Activated CD4-positive, alpha-beta memory T cell treated with anti-CD3 and anti-CD28 coated beads, Interleukin-2, amount 10 ng/mL, durations not matched to agents 7 days and 5 days (primary cell): ENCODE measurements at regions not wholly inside any gene's neighbourhood (a gene's known extent, or its start where the extent isn't known, plus 50 kb on each side); places are given as distances from the start of the nearest gene placed in this dataset.

Source experiments
- CTCF ChIA-PET: fragments of 350-600 bp; sonication (Branson Sonifier 250); formaldehyde crosslinking; loops from one replicate; lab custom pipeline; 2021; ENCODE audit warnings: antibody characterized with exemption, inconsistent platforms; lab: Charles Lee
- POLR2A ChIA-PET: fragments of 350-600 bp; sonication (Branson Sonifier 250); formaldehyde crosslinking; loops from one replicate; lab custom pipeline; 2021; ENCODE audit warnings: antibody characterized with exemption; lab: Charles Lee
- DNase-seq: peaks from one replicate; pipeline ENCODE4 v3.0.0-alpha.2; 2020
- H3K27ac Mint-ChIP-seq: one replicate; pipeline ENCODE4 v1.8.0; 2021; ENCODE audit warnings: mild to moderate bottlenecking, mixed read lengths
- H3K27me3 Mint-ChIP-seq: one replicate; pipeline ENCODE4 v1.8.0; 2021; ENCODE audit warnings: mixed read lengths
- H3K36me3 Mint-ChIP-seq: one replicate; pipeline ENCODE4 v1.8.0; 2021; ENCODE audit warnings: low read depth, mixed read lengths
- H3K4me1 Mint-ChIP-seq: one replicate; pipeline ENCODE4 v1.8.0; 2021; ENCODE audit warnings: mixed read lengths
- H3K4me3 Mint-ChIP-seq: one replicate; pipeline ENCODE4 v1.8.0; 2021; ENCODE audit warnings: mild to moderate bottlenecking, mixed read lengths
- H3K9me3 Mint-ChIP-seq: one replicate; pipeline ENCODE4 v1.8.0; 2021; ENCODE audit warnings: mixed read lengths

GRCh38 chr21:32173121-32173724, 105.6 kb downstream of the MIS18A start:
- no peak for DNase-seq
- ChIA-PET POLR2A (no interaction called here), CTCF (no interaction called here)
- Mint-ChIP-seq H3K27me3 (peaks cover 10% of the 10 kb centered on the region), H3K4me1 (no peaks in the 10 kb centered on the region), H3K9me3 (no peaks in the 10 kb centered on the region), H3K27ac (no peak overlapping the region), H3K4me3 (no peak overlapping the region), H3K36me3 (no peaks in the 10 kb centered on the region)

- Mint-ChIP-seq H3K9me3 (no peaks in the 10 kb centered on the region), H3K36me3 (no peaks in the 10 kb centered on the region), H3K4me1 (no peaks in the 10 kb centered on the region), H3K27ac (no peak overlapping the region), H3K27me3 (peaks cover 14% of the 10 kb centered on the region), H3K4me3 (no peak overlapping the region)
- ChIA-PET CTCF (no interaction called here), POLR2A (no interaction called here)
- DNase-seq: no peak
Measured at GRCh38 chr21:32172106-32172505, 106.7 kb downstream of the MIS18A start.

GRCh38 chr21:32167513-32167912, 111.3 kb downstream of the MIS18A start:
- Mint-ChIP-seq H3K27ac (no peak overlapping the region), H3K36me3 (no peaks in the 10 kb centered on the region), H3K9me3 (no peaks in the 10 kb centered on the region), H3K4me3 (no peak overlapping the region), H3K27me3 (peaks cover 16% of the 10 kb centered on the region), H3K4me1 (no peaks in the 10 kb centered on the region)
- no peak for DNase-seq
- ChIA-PET CTCF (no interaction called here), POLR2A (no interaction called here)

- Mint-ChIP-seq H3K9me3 (no peaks in the 10 kb centered on the region), H3K4me1 (no peaks in the 10 kb centered on the region)
- CTCF ChIA-PET: no interaction called here
Measured at GRCh38 chr21:32163386-32163785, 115.5 kb downstream of the MIS18A start.

GRCh38 chr21:32162727-32163320, 116.0 kb downstream of the MIS18A start:
- DNase-seq: no peak
- Mint-ChIP-seq H3K9me3 (no peaks in the 10 kb centered on the region), H3K36me3 (no peaks in the 10 kb centered on the region), H3K4me3 (no peak overlapping the region), H3K27me3 (peaks cover 11% of the 10 kb centered on the region), H3K27ac (no peak overlapping the region), H3K4me1 (no peaks in the 10 kb centered on the region)
- CTCF ChIA-PET: no interaction called here
- POLR2A ChIA-PET: no interaction called here

More at GRCh38 chr21:32163386-32163785, 115.5 kb downstream of the MIS18A start:
- DNase-seq: no peak
- H3K27ac Mint-ChIP-seq: no peak overlapping the region
- H3K27me3 Mint-ChIP-seq: peaks cover 15% of the 10 kb centered on the region
- no peak overlapping the region for H3K4me3 Mint-ChIP-seq
- POLR2A ChIA-PET: no interaction called here
- H3K36me3 Mint-ChIP-seq: no peaks in the 10 kb centered on the region

GRCh38 chr21:32155226-32155625, 123.6 kb downstream of the MIS18A start:
- POLR2A ChIA-PET: no interaction called here
- Mint-ChIP-seq H3K36me3 (no peaks in the 10 kb centered on the region), H3K9me3 (no peaks in the 10 kb centered on the region), H3K4me1 (no peaks in the 10 kb centered on the region), H3K4me3 (no peak overlapping the region), H3K27ac (no peak overlapping the region), H3K27me3 (peaks cover 8% of the 10 kb centered on the region)
- CTCF ChIA-PET: no interaction called here
- no peak for DNase-seq

- H3K27me3 Mint-ChIP-seq: peaks cover 5% of the 10 kb centered on the region
Measured at GRCh38 chr21:32147041-32147440, 131.8 kb downstream of the MIS18A start.

GRCh38 chr21:32144851-32145250, 134.0 kb downstream of the MIS18A start:
- POLR2A ChIA-PET: no interaction called here
- H3K27ac Mint-ChIP-seq: no peak overlapping the region
- no peaks in the 10 kb centered on the region for H3K4me1 Mint-ChIP-seq
- no peak overlapping the region for H3K4me3 Mint-ChIP-seq
- CTCF ChIA-PET: no interaction called here
- no peaks in the 10 kb centered on the region for H3K9me3 Mint-ChIP-seq
- peaks cover 5% of the 10 kb centered on the region for H3K27me3 Mint-ChIP-seq
- no peak for DNase-seq
- H3K36me3 Mint-ChIP-seq: no peaks in the 10 kb centered on the region

More at GRCh38 chr21:32147041-32147440, 131.8 kb downstream of the MIS18A start:
- no peaks in the 10 kb centered on the region for H3K4me1 Mint-ChIP-seq
- H3K4me3 Mint-ChIP-seq: no peak overlapping the region
- CTCF ChIA-PET: no interaction called here
- no peaks in the 10 kb centered on the region for H3K36me3 Mint-ChIP-seq
- H3K9me3 Mint-ChIP-seq: no peaks in the 10 kb centered on the region
- POLR2A ChIA-PET: no interaction called here
- no peak for DNase-seq
- no peak overlapping the region for H3K27ac Mint-ChIP-seq

GRCh38 chr21:32143241-32143939, 135.5 kb downstream of the MIS18A start:
- no peaks in the 10 kb centered on the region for H3K36me3 Mint-ChIP-seq
- H3K27me3 Mint-ChIP-seq: peaks cover 5% of the 10 kb centered on the region
- no peak overlapping the region for H3K27ac Mint-ChIP-seq
- H3K4me1 Mint-ChIP-seq: no peaks in the 10 kb centered on the region
- POLR2A ChIA-PET: no interaction called here
- CTCF ChIA-PET: no interaction called here
- no peak for DNase-seq
- H3K4me3 Mint-ChIP-seq: no peak overlapping the region
- H3K9me3 Mint-ChIP-seq: no peaks in the 10 kb centered on the region

- Mint-ChIP-seq H3K36me3 (no peaks in the 10 kb centered on the region), H3K9me3 (no peaks in the 10 kb centered on the region), H3K4me1 (no peaks in the 10 kb centered on the region), H3K4me3 (no peak overlapping the region), H3K27me3 (peaks cover 3% of the 10 kb centered on the region), H3K27ac (no peak overlapping the region)
- DNase-seq: no peak
- ChIA-PET CTCF (no interaction called here), POLR2A (no interaction called here)
Measured at GRCh38 chr21:32141318-32141633, 137.6 kb downstream of the MIS18A start.

- H3K4me3 Mint-ChIP-seq: no peak overlapping the region
- ChIA-PET CTCF (no interaction called here), POLR2A (no interaction called here)
- no peak overlapping the region for H3K27ac Mint-ChIP-seq
- no peaks in the 10 kb centered on the region for H3K36me3 Mint-ChIP-seq
- no peaks in the 10 kb centered on the region for H3K9me3 Mint-ChIP-seq
- H3K4me1 Mint-ChIP-seq: no peaks in the 10 kb centered on the region
- no peak for DNase-seq
- H3K27me3 Mint-ChIP-seq: peaks cover 3% of the 10 kb centered on the region
Measured at GRCh38 chr21:32140604-32141317, 138.1 kb downstream of the MIS18A start.

GRCh38 chr21:32140151-32140550, 138.7 kb downstream of the MIS18A start:
- no peaks in the 10 kb centered on the region for H3K36me3 Mint-ChIP-seq
- no peaks in the 10 kb centered on the region for H3K4me1 Mint-ChIP-seq
- CTCF ChIA-PET: no interaction called here
- POLR2A ChIA-PET: no interaction called here
- peaks cover 3% of the 10 kb centered on the region for H3K27me3 Mint-ChIP-seq
- H3K9me3 Mint-ChIP-seq: no peaks in the 10 kb centered on the region
- H3K27ac Mint-ChIP-seq: no peak overlapping the region
- no peak for DNase-seq
- H3K4me3 Mint-ChIP-seq: no peak overlapping the region

- no peaks in the 10 kb centered on the region for H3K9me3 Mint-ChIP-seq
- H3K36me3 Mint-ChIP-seq: no peaks in the 10 kb centered on the region
- no peak overlapping the region for H3K27ac Mint-ChIP-seq
- no peaks in the 10 kb centered on the region for H3K27me3 Mint-ChIP-seq
- no peak for DNase-seq
- ChIA-PET CTCF (no interaction called here), POLR2A (no interaction called here)
- no peaks in the 10 kb centered on the region for H3K4me1 Mint-ChIP-seq
- no peak overlapping the region for H3K4me3 Mint-ChIP-seq
Measured at GRCh38 chr21:32138658-32139057, 140.2 kb downstream of the MIS18A start.
